OCI-LY7 (cell line): ENCODE measurements at regions not wholly inside any gene's neighbourhood (a gene's known extent, or its start where the extent isn't known, plus 50 kb on each side); places are given as distances from the start of the nearest gene placed in this dataset.

Source experiments
- EZH2phosphoT487 ChIP-seq: fragments of 200-600 bp; sonication (generic); IDR thresholded peaks from 2 replicates; pipeline ENCODE4 v1.6.1; 2018; ENCODE audit warnings: low read depth, borderline replicate concordance, mild to moderate bottlenecking, mixed run types, antibody characterized with exemption, low read length, moderate library complexity, mixed read lengths
- TF ChIP-seq, protein P1 (sequence below): fragments of 200-600 bp; sonication (generic); conservative IDR thresholded peaks from 2 replicates; pipeline ENCODE4 v1.5.1; 2014; ENCODE audit warnings: mild to moderate bottlenecking, antibody characterized with exemption, low read length, moderate library complexity, mixed read lengths

DNA sequence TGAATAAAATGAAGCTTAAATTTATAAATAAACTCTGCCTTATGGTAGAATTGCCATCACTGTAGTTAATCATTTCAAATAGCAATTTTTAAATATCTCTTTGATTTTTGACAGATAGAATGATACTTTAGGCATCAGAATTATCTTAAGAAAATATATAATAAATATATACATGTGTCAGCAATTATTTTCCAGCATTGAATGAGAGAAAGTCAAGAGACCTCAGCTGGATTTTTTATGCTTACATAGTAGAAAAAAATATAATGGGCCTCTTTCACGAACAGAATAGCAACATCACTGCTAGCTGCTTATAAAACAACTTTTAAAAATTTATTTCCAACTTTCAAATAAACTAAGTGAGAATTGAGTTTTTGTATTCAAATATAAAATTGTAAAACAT, 424.0 kb upstream of the MAGEB16 start:
- TF ChIP-seq, protein P1, sequence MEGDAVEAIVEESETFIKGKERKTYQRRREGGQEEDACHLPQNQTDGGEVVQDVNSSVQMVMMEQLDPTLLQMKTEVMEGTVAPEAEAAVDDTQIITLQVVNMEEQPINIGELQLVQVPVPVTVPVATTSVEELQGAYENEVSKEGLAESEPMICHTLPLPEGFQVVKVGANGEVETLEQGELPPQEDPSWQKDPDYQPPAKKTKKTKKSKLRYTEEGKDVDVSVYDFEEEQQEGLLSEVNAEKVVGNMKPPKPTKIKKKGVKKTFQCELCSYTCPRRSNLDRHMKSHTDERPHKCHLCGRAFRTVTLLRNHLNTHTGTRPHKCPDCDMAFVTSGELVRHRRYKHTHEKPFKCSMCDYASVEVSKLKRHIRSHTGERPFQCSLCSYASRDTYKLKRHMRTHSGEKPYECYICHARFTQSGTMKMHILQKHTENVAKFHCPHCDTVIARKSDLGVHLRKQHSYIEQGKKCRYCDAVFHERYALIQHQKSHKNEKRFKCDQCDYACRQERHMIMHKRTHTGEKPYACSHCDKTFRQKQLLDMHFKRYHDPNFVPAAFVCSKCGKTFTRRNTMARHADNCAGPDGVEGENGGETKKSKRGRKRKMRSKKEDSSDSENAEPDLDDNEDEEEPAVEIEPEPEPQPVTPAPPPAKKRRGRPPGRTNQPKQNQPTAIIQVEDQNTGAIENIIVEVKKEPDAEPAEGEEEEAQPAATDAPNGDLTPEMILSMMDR, result no peak
- no peak for TF ChIP-seq EZH2phosphoT487
